ENCODE measurements at regions not wholly inside any gene's neighbourhood (a gene's known extent, or its start where the extent isn't known, plus 50 kb on each side); places are given as distances from the start of the nearest gene placed in this dataset.
"Not testable (repeated sequence)": the region's sequence is repeated elsewhere in the genome, so short reads cannot be mapped to it uniquely, and the experiment has no call there.

GRCh38 chr2:87496036-87497006 lies 251.6 kb upstream of the PLGLB2 start:
- not testable (repeated sequence) for H3K27ac Mint-ChIP-seq; H3K27me3 Mint-ChIP-seq; H3K4me3 Mint-ChIP-seq; H3K9me3 Mint-ChIP-seq (ENCODE audit: low read depth); H3K36me3 Mint-ChIP-seq
- peaks cover 19% of the 10 kb centered on the region for H3K4me1 Mint-ChIP-seq (ENCODE audit: low read depth)

DNA sequence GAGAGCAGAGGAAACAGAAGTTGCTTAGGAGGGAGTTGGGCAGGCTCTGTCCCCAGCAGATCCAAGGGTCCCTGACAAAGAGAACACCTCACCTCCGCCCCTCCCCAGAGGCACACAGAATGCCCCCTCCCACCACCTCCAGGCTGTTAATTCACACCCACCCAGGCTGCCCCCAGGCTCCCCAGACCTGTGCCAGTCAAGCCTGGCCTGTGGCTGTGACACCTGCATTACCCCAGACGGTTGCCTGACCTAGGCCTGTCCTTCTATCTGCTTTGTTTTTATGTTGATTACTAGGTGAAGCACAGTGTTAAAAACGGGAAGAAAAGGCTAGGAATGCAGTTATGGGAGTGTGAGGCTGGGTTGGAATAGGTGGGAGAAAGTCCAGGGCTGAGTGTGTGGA lies 250.8 kb upstream of the PLGLB2 start:
- H3K4me1 Mint-ChIP-seq (ENCODE audit: low read depth), result peaks cover 16% of the 10 kb centered on the region
- not testable (repeated sequence) for H3K9me3 Mint-ChIP-seq (ENCODE audit: low read depth); H3K27ac Mint-ChIP-seq; H3K27me3 Mint-ChIP-seq; H3K36me3 Mint-ChIP-seq; H3K4me3 Mint-ChIP-seq

GRCh38 chr2:87497700-87498099 lies 250.2 kb upstream of the PLGLB2 start:
- peaks cover 16% of the 10 kb centered on the region for H3K4me1 Mint-ChIP-seq (ENCODE audit: low read depth)
- H3K36me3 Mint-ChIP-seq; H3K4me3 Mint-ChIP-seq; H3K27me3 Mint-ChIP-seq; H3K9me3 Mint-ChIP-seq (ENCODE audit: low read depth): not testable (repeated sequence)
- H3K27ac Mint-ChIP-seq, result peak overlapping the region; percentile 73

GRCh38 chr2:87498169-87498853 lies 249.6 kb upstream of the PLGLB2 start:
- H3K9me3 Mint-ChIP-seq (ENCODE audit: low read depth), result not testable (repeated sequence)
- H3K27ac Mint-ChIP-seq, result peak overlapping the region; percentile 61

DNA sequence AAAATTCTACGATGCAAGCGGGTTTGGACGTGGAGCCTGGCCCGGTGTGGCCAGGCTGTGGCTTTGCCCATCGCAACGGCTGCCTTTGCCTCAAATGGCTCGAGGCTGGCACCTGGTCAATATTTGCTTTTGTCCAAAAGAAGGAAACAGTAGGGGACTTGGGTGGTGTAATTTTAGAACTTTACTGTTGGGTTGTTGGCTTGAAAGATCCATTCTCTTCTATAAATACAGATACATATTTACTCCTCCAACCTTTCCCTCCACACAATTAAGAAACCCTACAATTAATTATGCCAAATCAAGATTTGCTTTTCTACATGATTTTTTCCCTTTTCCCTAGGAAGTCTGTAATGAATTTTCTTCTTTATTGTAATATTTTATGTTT lies 249.0 kb upstream of the PLGLB2 start:
- H3K9me3 Mint-ChIP-seq (ENCODE audit: low read depth); H3K36me3 Mint-ChIP-seq; H3K4me3 Mint-ChIP-seq; H3K27me3 Mint-ChIP-seq; H3K27ac Mint-ChIP-seq: not testable (repeated sequence)
- peaks cover 16% of the 10 kb centered on the region for H3K4me1 Mint-ChIP-seq (ENCODE audit: low read depth)

More at GRCh38 chr2:87498169-87498853, 249.6 kb upstream of the PLGLB2 start:
- H3K36me3 Mint-ChIP-seq, H3K4me3 Mint-ChIP-seq, H3K27me3 Mint-ChIP-seq: not testable (repeated sequence)
- peaks cover 16% of the 10 kb centered on the region for H3K4me1 Mint-ChIP-seq (ENCODE audit: low read depth)

- Mint-ChIP-seq H3K4me1 (ENCODE audit: low read depth) (peaks cover 14% of the 10 kb centered on the region), H3K27ac (peak overlapping the region; percentile 95), H3K4me3 (peak overlapping the region; percentile 61)
- not testable (repeated sequence) for H3K9me3 Mint-ChIP-seq (ENCODE audit: low read depth); H3K27me3 Mint-ChIP-seq; H3K36me3 Mint-ChIP-seq
Observed at GRCh38 chr2:87499860-87500259, 248.0 kb upstream of the PLGLB2 start.

- Mint-ChIP-seq H3K4me3 (peak overlapping the region; percentile 57), H3K27ac (peak overlapping the region; percentile 95)
- H3K27me3 Mint-ChIP-seq; H3K9me3 Mint-ChIP-seq (ENCODE audit: low read depth); H3K36me3 Mint-ChIP-seq; H3K4me1 Mint-ChIP-seq (ENCODE audit: low read depth): not testable (repeated sequence)
Observed at GRCh38 chr2:87500421-87500820, 247.5 kb upstream of the PLGLB2 start.

DNA sequence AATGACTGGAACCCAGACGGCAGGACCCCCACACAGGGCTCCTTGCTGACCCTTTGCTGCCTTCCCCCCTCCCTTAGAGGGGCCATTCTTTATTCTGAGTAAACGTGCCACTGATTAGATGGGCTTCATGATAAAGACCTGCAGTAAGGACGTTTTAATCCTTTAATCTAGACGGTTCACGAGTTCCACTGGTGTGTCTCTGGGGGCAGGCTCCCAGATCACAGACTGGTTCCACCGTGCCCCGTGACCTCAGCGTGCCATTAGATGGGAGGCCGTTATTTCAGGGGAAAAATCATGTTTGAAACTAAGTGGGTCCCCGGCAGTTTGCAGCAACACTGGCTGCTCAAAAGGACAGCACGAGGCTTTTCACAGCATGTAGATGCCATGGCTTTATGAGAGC lies 246.9 kb upstream of the PLGLB2 start:
- not testable (repeated sequence) for H3K4me1 Mint-ChIP-seq (ENCODE audit: low read depth); H3K27me3 Mint-ChIP-seq; H3K4me3 Mint-ChIP-seq; H3K9me3 Mint-ChIP-seq (ENCODE audit: low read depth); H3K36me3 Mint-ChIP-seq
- peak overlapping the region; percentile 75 for H3K27ac Mint-ChIP-seq

DNA sequence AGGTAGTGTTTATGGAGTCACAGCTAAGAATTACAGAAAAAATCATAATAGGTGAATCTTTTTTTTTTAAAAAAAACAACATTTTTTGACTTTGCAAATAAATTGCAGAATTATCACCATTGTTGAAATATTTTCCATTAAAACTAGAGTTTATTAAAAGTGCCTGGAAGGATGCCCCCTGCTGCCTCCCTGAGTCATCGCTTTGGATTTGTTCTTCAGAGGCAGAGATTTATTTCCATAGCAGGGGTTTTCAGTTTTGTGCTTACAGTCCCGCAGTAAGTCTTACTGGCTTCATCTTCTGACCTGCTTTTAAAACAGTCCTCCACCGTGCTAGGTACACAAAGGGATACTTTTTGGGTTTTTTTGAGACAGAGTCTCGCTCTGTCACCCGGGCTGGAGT lies 244.9 kb upstream of the PLGLB2 start:
- not testable (repeated sequence) for H3K27me3 Mint-ChIP-seq; H3K4me3 Mint-ChIP-seq; H3K27ac Mint-ChIP-seq; H3K9me3 Mint-ChIP-seq (ENCODE audit: low read depth); H3K36me3 Mint-ChIP-seq
- H3K4me1 Mint-ChIP-seq (ENCODE audit: low read depth), result peaks cover 12% of the 10 kb centered on the region

DNA sequence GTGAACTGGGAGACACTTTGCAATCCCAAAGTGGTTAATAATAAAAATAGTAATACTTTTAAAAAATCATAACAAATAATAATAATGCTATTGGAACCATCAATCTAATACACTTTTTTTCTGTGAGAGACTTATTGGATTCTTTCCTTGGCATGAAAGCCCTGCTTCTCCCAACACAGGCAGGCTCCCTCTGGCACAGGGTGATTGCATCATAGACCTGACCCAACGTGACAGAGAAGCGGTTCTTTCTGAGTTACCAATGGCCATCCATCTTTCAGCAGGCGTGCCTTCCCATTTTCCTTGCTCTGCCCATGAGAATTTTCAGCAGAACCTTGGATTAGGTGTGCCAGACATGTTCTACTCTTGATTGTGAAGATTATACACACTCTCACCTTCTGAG lies 242.6 kb upstream of the PLGLB2 start:
- not testable (repeated sequence) for H3K9me3 Mint-ChIP-seq (ENCODE audit: low read depth); H3K27me3 Mint-ChIP-seq; H3K4me3 Mint-ChIP-seq; H3K36me3 Mint-ChIP-seq; H3K27ac Mint-ChIP-seq
- peaks cover 17% of the 10 kb centered on the region for H3K4me1 Mint-ChIP-seq (ENCODE audit: low read depth)

GRCh38 chr2:87505909-87506308 lies 242.0 kb upstream of the PLGLB2 start:
- H3K27ac Mint-ChIP-seq, result not testable (repeated sequence)

DNA sequence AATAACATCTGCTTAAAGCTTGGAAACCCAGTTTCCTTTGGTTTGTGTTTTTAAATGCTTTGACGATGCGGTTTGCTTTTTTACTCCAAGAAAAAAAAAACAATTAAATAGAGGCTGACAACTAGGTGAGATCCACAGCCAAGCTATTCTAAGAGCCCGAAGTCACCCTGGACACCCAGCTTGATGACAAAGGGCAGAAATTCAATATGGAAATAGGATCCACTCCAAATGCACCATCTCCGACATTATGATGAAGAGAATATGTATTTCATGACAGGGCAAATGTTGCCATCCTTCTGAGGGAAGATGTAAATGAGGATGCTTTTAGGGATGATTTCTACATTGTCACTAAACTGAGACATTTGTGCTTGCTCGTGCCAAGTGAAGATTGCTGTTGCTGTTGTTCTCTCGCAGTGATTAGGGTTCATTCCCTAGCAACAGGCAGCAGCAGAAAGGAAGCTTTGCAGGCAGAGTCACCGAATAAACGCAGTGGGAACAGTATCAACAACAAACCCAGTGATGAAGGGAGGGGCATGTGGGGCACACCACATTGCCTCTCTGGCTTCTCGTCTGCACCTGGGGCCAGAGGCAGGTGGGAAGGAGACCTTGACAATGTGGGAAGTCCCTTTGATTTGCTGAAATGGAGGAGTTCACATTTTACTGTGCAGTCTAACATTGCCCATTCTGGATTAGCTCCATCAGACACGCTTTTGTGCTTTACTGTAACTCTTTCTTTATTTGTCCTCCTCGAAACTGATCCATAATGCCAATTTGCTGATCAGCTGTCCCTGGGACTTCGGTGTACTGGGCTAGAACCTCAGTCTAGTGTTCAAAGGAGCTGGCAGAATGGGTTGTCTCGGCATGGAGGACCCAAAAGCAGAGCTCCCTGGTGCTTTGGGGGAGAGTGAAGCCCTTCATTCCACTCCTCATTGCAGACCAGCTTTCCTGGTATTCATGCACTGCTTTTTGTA lies 240.2 kb upstream of the PLGLB2 start:
- Mint-ChIP-seq H3K27ac (peak overlapping the region; percentile 99), H3K4me1 (ENCODE audit: low read depth) (peaks cover 19% of the 10 kb centered on the region)
- not testable (repeated sequence) for H3K36me3 Mint-ChIP-seq; H3K9me3 Mint-ChIP-seq (ENCODE audit: low read depth); H3K27me3 Mint-ChIP-seq; H3K4me3 Mint-ChIP-seq

More at GRCh38 chr2:87505909-87506308, 242.0 kb upstream of the PLGLB2 start:
- H3K36me3 Mint-ChIP-seq; H3K27me3 Mint-ChIP-seq; H3K9me3 Mint-ChIP-seq (ENCODE audit: low read depth); H3K4me3 Mint-ChIP-seq: not testable (repeated sequence)
- H3K4me1 Mint-ChIP-seq (ENCODE audit: low read depth), result peaks cover 16% of the 10 kb centered on the region

DNA sequence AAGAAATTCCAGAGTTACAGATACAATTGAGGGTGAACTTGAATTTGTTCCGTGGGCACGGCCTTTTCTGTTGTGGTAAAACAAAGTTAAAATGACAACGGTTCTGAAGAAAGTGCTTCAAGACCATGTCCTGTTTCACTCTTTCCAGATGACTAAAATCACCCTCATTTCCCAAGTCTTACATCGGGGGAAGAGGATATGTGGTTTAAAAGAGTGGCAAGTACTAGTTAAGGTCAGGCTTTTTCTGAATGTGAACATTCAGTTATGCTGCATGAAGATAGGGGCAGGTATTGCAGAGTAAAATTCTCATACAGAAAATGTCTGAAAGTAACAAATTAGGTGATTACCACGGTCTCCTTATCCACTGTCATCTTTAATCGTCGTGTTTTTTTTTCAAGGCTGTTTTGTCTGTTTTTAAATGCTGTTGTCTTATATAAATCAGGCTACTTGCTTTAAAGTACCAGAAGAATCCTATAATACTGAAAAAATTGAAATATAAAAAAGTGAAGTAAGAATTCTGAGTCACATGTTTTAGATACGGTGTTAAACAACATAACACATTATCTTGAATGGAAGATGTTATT lies 236.6 kb upstream of the PLGLB2 start:
- peak overlapping the region; percentile 75 for H3K27ac Mint-ChIP-seq
- H3K9me3 Mint-ChIP-seq (ENCODE audit: low read depth); H3K36me3 Mint-ChIP-seq; H3K27me3 Mint-ChIP-seq: not testable (repeated sequence)
- peaks cover 27% of the 10 kb centered on the region for H3K4me1 Mint-ChIP-seq (ENCODE audit: low read depth)
- H3K4me3 Mint-ChIP-seq, result peak overlapping the region; percentile 35

DNA sequence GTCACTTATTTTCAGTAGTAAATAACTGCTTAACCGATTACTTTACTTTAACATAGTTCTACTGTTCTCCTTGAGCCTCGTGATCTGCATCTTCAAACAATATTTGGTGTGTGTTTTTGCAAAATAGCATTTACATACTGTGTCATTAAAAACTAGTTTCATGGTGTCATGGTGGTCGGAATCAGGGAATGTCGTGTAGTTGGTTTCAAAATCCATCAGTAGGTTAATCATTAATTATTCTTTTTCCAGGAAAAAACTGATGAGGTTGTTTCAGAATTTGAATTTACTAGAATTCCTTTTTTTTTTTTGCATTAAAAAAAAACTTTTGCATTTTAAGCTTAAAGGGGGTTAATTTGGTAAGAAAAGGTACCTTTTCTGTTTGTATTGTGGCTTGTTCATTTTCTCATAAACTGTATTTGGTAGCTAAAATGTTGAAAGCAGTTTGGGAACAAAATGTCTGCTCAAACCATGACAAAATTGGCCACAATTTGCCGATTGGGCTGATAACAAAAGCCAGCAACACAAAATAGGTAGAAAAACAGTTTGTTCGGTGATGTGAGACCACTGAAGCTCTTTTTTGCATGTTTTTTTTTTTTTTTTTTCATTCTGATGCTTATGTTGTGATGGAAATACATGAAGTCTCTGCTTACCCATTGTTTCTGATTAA lies 234.9 kb upstream of the PLGLB2 start:
- Mint-ChIP-seq H3K4me3 (peak overlapping the region; percentile 53), H3K4me1 (ENCODE audit: low read depth) (peaks cover 31% of the 10 kb centered on the region), H3K27ac (peak overlapping the region; percentile 90)
- not testable (repeated sequence) for H3K36me3 Mint-ChIP-seq; H3K9me3 Mint-ChIP-seq (ENCODE audit: low read depth); H3K27me3 Mint-ChIP-seq
